ENCODE measurements at regions not wholly inside any gene's neighbourhood (a gene's known extent, or its start where the extent isn't known, plus 50 kb on each side); places are given as distances from the start of the nearest gene placed in this dataset.

GRCh38 chr5:18329328-18329727, 695.1 kb downstream of the TAF11L14 start:
- Histone ChIP-seq H3K4me3 (ENCODE audit: low read length) (no peak overlapping the region), H3K27ac (ENCODE audit: low read length) (no peak overlapping the region), H3K4me2 (ENCODE audit: low read depth, low read length, poor library complexity, severe bottlenecking) (no peak overlapping the region), H3K79me2 (ENCODE audit: low read length) (no peaks in the 10 kb centered on the region), H4K20me1 (ENCODE audit: insufficient read depth, low read depth, low read length) (no peaks in the 10 kb centered on the region), H3K36me3 (ENCODE audit: insufficient read depth, low read length) (no peaks in the 10 kb centered on the region), H3K9me2 (replicated peaks; ENCODE audit: insufficient read depth, low read length) (no peaks in the 10 kb centered on the region), H3K27me3 (ENCODE audit: low read length) (no peaks in the 10 kb centered on the region), H3K4me1 (ENCODE audit: low read length) (no peaks in the 10 kb centered on the region), H3K9me3 (ENCODE audit: low read length) (no peaks in the 10 kb centered on the region), H2AFZ (ENCODE audit: low read length) (no peak overlapping the region), H3K9ac (ENCODE audit: low read length) (no peak overlapping the region)
- DNase-seq = no peak

- Histone ChIP-seq H3K4me1 (ENCODE audit: low read length) (no peaks in the 10 kb centered on the region), H3K4me2 (ENCODE audit: low read depth, low read length, poor library complexity, severe bottlenecking) (no peak overlapping the region), H3K9me3 (ENCODE audit: low read length) (no peaks in the 10 kb centered on the region), H3K9ac (ENCODE audit: low read length) (no peak overlapping the region), H3K79me2 (ENCODE audit: low read length) (no peaks in the 10 kb centered on the region), H2AFZ (ENCODE audit: low read length) (no peak overlapping the region), H3K27ac (ENCODE audit: low read length) (no peak overlapping the region), H3K9me2 (replicated peaks; ENCODE audit: insufficient read depth, low read length) (no peaks in the 10 kb centered on the region), H3K36me3 (ENCODE audit: insufficient read depth, low read length) (no peaks in the 10 kb centered on the region), H3K27me3 (ENCODE audit: low read length) (no peaks in the 10 kb centered on the region), H3K4me3 (ENCODE audit: low read length) (no peak overlapping the region), H4K20me1 (ENCODE audit: insufficient read depth, low read depth, low read length) (no peaks in the 10 kb centered on the region)
- no peak for DNase-seq
These were observed 699.6 kb downstream of the TAF11L14 start for GRCh38 chr5:18333841-18334240.

- no peaks in the 10 kb centered on the region for H3K79me2 ChIP-seq (ENCODE audit: low read length)
- H3K9me3 ChIP-seq (ENCODE audit: low read length) = no peaks in the 10 kb centered on the region
- DNase-seq = no peak
- H3K9me2 ChIP-seq (replicated peaks; ENCODE audit: insufficient read depth, low read length) = no peaks in the 10 kb centered on the region
- H3K4me3 ChIP-seq (ENCODE audit: low read length) = no peak overlapping the region
- no peaks in the 10 kb centered on the region for H3K27me3 ChIP-seq (ENCODE audit: low read length)
- no peak overlapping the region for H2AFZ ChIP-seq (ENCODE audit: low read length)
- H4K20me1 ChIP-seq (ENCODE audit: insufficient read depth, low read depth, low read length) = no peaks in the 10 kb centered on the region
- no peak overlapping the region for H3K4me2 ChIP-seq (ENCODE audit: low read depth, low read length, poor library complexity, severe bottlenecking)
- no peak overlapping the region for H3K9ac ChIP-seq (ENCODE audit: low read length)
- H3K4me1 ChIP-seq (ENCODE audit: low read length) = no peaks in the 10 kb centered on the region
- H3K36me3 ChIP-seq (ENCODE audit: insufficient read depth, low read length) = no peaks in the 10 kb centered on the region
- H3K27ac ChIP-seq (ENCODE audit: low read length) = no peak overlapping the region
These were observed 700.7 kb downstream of the TAF11L14 start for GRCh38 chr5:18334949-18335348.

DNA sequence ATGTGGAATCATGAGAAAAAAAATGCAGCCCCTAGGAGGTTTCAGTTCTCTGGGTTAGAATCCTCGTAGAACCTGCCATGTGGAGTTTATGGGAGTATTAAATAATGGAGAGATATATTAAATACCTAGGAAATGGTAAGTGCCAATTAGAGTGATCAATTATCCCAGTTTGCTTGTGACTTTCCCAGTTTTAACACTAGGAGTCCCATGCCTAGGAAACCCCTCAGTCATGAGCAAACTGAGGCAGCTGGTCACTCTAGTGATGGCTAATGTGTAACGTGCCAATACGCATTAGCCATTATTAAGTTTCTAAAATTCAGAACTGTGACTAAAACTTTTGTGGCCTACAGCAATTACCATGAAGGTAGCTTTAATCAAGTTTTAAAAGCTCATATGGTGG, 720.6 kb downstream of the TAF11L14 start:
- Histone ChIP-seq H3K4me1 (ENCODE audit: low read length) (no peaks in the 10 kb centered on the region), H3K4me2 (ENCODE audit: low read depth, low read length, poor library complexity, severe bottlenecking) (no peak overlapping the region), H3K27me3 (ENCODE audit: low read length) (no peaks in the 10 kb centered on the region), H3K9me2 (replicated peaks; ENCODE audit: insufficient read depth, low read length) (no peaks in the 10 kb centered on the region), H3K27ac (ENCODE audit: low read length) (no peak overlapping the region), H3K79me2 (ENCODE audit: low read length) (no peaks in the 10 kb centered on the region), H4K20me1 (ENCODE audit: insufficient read depth, low read depth, low read length) (no peaks in the 10 kb centered on the region), H2AFZ (ENCODE audit: low read length) (no peak overlapping the region), H3K9ac (ENCODE audit: low read length) (no peak overlapping the region), H3K9me3 (ENCODE audit: low read length) (peaks cover 16% of the 10 kb centered on the region), H3K4me3 (ENCODE audit: low read length) (no peak overlapping the region), H3K36me3 (ENCODE audit: insufficient read depth, low read length) (no peaks in the 10 kb centered on the region)
- no peak for DNase-seq

DNA sequence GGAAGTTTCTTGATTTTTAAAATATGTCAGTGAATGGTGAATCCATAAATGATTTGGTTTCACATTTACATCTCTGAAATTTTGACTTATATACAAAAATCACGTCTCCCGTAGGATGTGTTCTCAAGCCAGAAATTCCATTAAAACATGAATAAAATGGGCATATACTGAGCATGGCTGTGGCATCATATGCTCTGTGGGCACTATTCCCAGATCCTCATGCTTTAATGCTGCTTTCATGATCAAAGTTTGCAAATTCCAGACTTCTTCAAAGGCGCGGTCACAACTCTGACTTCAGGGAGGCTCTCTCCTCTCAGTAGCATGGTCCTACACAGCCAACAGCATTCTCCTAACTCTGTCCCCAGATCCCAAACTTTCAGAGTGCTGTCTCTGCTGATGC, 723.2 kb downstream of the TAF11L14 start:
- H3K27me3 ChIP-seq (ENCODE audit: low read length) = no peaks in the 10 kb centered on the region
- H3K36me3 ChIP-seq (ENCODE audit: insufficient read depth, low read length) = no peaks in the 10 kb centered on the region
- peaks cover 17% of the 10 kb centered on the region for H3K9me3 ChIP-seq (ENCODE audit: low read length)
- H3K27ac ChIP-seq (ENCODE audit: low read length) = no peak overlapping the region
- no peaks in the 10 kb centered on the region for H4K20me1 ChIP-seq (ENCODE audit: insufficient read depth, low read depth, low read length)
- no peak overlapping the region for H2AFZ ChIP-seq (ENCODE audit: low read length)
- no peak overlapping the region for H3K4me2 ChIP-seq (ENCODE audit: low read depth, low read length, poor library complexity, severe bottlenecking)
- H3K4me1 ChIP-seq (ENCODE audit: low read length) = no peaks in the 10 kb centered on the region
- no peaks in the 10 kb centered on the region for H3K79me2 ChIP-seq (ENCODE audit: low read length)
- DNase-seq = no peak
- no peak overlapping the region for H3K9ac ChIP-seq (ENCODE audit: low read length)
- H3K9me2 ChIP-seq (replicated peaks; ENCODE audit: insufficient read depth, low read length) = no peaks in the 10 kb centered on the region
- no peak overlapping the region for H3K4me3 ChIP-seq (ENCODE audit: low read length)

- Histone ChIP-seq H3K4me2 (ENCODE audit: low read depth, low read length, poor library complexity, severe bottlenecking) (no peak overlapping the region), H3K9ac (ENCODE audit: low read length) (no peak overlapping the region), H2AFZ (ENCODE audit: low read length) (no peak overlapping the region), H3K79me2 (ENCODE audit: low read length) (no peaks in the 10 kb centered on the region), H3K4me1 (ENCODE audit: low read length) (no peaks in the 10 kb centered on the region), H4K20me1 (ENCODE audit: insufficient read depth, low read depth, low read length) (no peaks in the 10 kb centered on the region), H3K36me3 (ENCODE audit: insufficient read depth, low read length) (no peaks in the 10 kb centered on the region), H3K27me3 (ENCODE audit: low read length) (no peaks in the 10 kb centered on the region), H3K4me3 (ENCODE audit: low read length) (no peak overlapping the region), H3K9me3 (ENCODE audit: low read length) (peaks cover 15% of the 10 kb centered on the region), H3K27ac (ENCODE audit: low read length) (no peak overlapping the region), H3K9me2 (replicated peaks; ENCODE audit: insufficient read depth, low read length) (no peaks in the 10 kb centered on the region; the same call in 1 of the 2 replicates)
- no peak for DNase-seq
These were observed 732.0 kb downstream of the TAF11L14 start for GRCh38 chr5:18366234-18366633.

GRCh38 chr5:18370531-18370930, 736.3 kb downstream of the TAF11L14 start:
- Histone ChIP-seq H3K4me1 (ENCODE audit: low read length) (no peaks in the 10 kb centered on the region), H3K36me3 (ENCODE audit: insufficient read depth, low read length) (no peaks in the 10 kb centered on the region), H3K27ac (ENCODE audit: low read length) (no peak overlapping the region), H3K9me3 (ENCODE audit: low read length) (peaks cover 4% of the 10 kb centered on the region; the same call in 1 of the 2 replicates), H3K9me2 (replicated peaks; ENCODE audit: insufficient read depth, low read length) (no peaks in the 10 kb centered on the region; the same call in 1 of the 2 replicates), H3K4me2 (ENCODE audit: low read depth, low read length, poor library complexity, severe bottlenecking) (no peak overlapping the region), H3K9ac (ENCODE audit: low read length) (no peak overlapping the region), H4K20me1 (ENCODE audit: insufficient read depth, low read depth, low read length) (no peaks in the 10 kb centered on the region), H2AFZ (ENCODE audit: low read length) (no peak overlapping the region), H3K79me2 (ENCODE audit: low read length) (no peaks in the 10 kb centered on the region), H3K4me3 (ENCODE audit: low read length) (no peak overlapping the region), H3K27me3 (ENCODE audit: low read length) (no peaks in the 10 kb centered on the region)
- DNase-seq = no peak

DNA sequence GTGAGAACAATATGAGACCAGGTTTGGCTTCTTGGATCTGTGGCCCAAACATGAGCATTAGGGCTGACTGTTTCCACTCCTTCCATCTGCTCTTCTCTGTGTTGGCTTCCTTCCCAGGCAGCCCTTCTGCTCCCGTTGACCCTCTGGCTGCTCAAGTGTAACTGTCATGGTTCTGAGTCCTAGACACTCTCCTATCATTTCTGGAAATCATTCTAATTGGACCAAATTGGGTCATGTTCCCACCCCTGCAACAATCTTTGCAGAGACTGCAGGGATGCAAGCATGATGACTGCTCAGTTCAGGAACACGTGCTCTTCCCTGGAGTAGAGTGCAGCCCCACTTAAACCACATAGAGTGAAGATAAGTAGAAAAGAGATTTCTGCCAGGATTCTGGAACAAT, 741.4 kb downstream of the TAF11L14 start:
- no peaks in the 10 kb centered on the region; the same call in 1 of the 2 replicates for H3K9me2 ChIP-seq (replicated peaks; ENCODE audit: insufficient read depth, low read length)
- H3K27ac ChIP-seq (ENCODE audit: low read length) = no peak overlapping the region
- H3K9ac ChIP-seq (ENCODE audit: low read length) = no peak overlapping the region
- H3K27me3 ChIP-seq (ENCODE audit: low read length) = no peaks in the 10 kb centered on the region
- no peaks in the 10 kb centered on the region for H3K79me2 ChIP-seq (ENCODE audit: low read length)
- H3K4me2 ChIP-seq (ENCODE audit: low read depth, low read length, poor library complexity, severe bottlenecking) = no peak overlapping the region
- H2AFZ ChIP-seq (ENCODE audit: low read length) = no peak overlapping the region
- H3K4me1 ChIP-seq (ENCODE audit: low read length) = no peaks in the 10 kb centered on the region
- no peaks in the 10 kb centered on the region for H3K36me3 ChIP-seq (ENCODE audit: insufficient read depth, low read length)
- no peaks in the 10 kb centered on the region; the same call in 1 of the 2 replicates for H3K9me3 ChIP-seq (ENCODE audit: low read length)
- H3K4me3 ChIP-seq (ENCODE audit: low read length) = no peak overlapping the region
- no peaks in the 10 kb centered on the region for H4K20me1 ChIP-seq (ENCODE audit: insufficient read depth, low read depth, low read length)
- DNase-seq = no peak

DNA sequence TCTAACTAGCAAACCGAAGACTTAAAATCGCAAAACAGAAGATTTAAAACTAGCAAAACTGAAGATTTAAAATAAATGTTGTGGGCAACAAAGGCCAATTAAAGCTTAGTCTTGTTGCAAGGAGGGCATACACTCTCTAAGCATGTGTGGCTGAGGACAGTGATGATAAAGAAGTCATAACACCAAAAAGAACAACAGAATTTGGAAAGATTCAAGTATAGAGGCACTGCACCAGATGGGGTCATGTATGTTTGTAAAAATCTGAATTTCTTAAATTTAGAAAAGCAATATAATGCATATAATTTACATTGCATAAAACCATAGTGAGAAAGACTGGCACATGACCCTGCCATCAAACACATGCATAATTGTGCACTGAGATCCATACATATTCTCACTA, 743.8 kb downstream of the TAF11L14 start:
- no peaks in the 10 kb centered on the region for H3K79me2 ChIP-seq (ENCODE audit: low read length)
- H2AFZ ChIP-seq (ENCODE audit: low read length) = no peak overlapping the region
- H3K9ac ChIP-seq (ENCODE audit: low read length) = no peak overlapping the region
- no peak overlapping the region for H3K4me2 ChIP-seq (ENCODE audit: low read depth, low read length, poor library complexity, severe bottlenecking)
- DNase-seq = no peak
- no peaks in the 10 kb centered on the region for H4K20me1 ChIP-seq (ENCODE audit: insufficient read depth, low read depth, low read length)
- H3K9me3 ChIP-seq (ENCODE audit: low read length) = peaks cover 8% of the 10 kb centered on the region; the same call in 1 of the 2 replicates
- H3K4me1 ChIP-seq (ENCODE audit: low read length) = no peaks in the 10 kb centered on the region
- H3K4me3 ChIP-seq (ENCODE audit: low read length) = no peak overlapping the region
- no peaks in the 10 kb centered on the region for H3K27me3 ChIP-seq (ENCODE audit: low read length)
- no peak overlapping the region for H3K27ac ChIP-seq (ENCODE audit: low read length)
- no peaks in the 10 kb centered on the region for H3K36me3 ChIP-seq (ENCODE audit: insufficient read depth, low read length)
- H3K9me2 ChIP-seq (replicated peaks; ENCODE audit: insufficient read depth, low read length) = no peaks in the 10 kb centered on the region; the same call in 1 of the 2 replicates

Measured in Karpas-422 (cell line).